ENCODE measurements at regions not wholly inside any gene's neighbourhood (a gene's known extent, or its start where the extent isn't known, plus 50 kb on each side); places are given as distances from the start of the nearest gene placed in this dataset.

GRCh38 chr7:37511915-37512314, 63.3 kb upstream of the ELMO1 start:
- Histone ChIP-seq H4K20me1 (ENCODE audit: insufficient read depth, low read length) (no peaks in the 10 kb centered on the region), H3K27me3 (ENCODE audit: low read depth, low read length) (peaks cover 41% of the 10 kb centered on the region), H2AFZ (ENCODE audit: low read depth, low read length) (no peak overlapping the region), H3K27ac (ENCODE audit: low read length) (no peak overlapping the region), H3K9ac (ENCODE audit: low read length) (no peak overlapping the region), H3K79me2 (ENCODE audit: low read length) (no peaks in the 10 kb centered on the region), H3K9me3 (ENCODE audit: insufficient read depth, low read length) (no peaks in the 10 kb centered on the region), H3K36me3 (replicated peaks; ENCODE audit: low read depth, low read length) (no peaks in the 10 kb centered on the region), H3K4me1 (ENCODE audit: low read length) (no peaks in the 10 kb centered on the region), H3K4me3 (ENCODE audit: low read length) (no peak overlapping the region), H3K4me2 (ENCODE audit: low read length) (no peak overlapping the region)
- TF ChIP-seq CTCF (IDR thresholded peaks at IDR 0.05; ENCODE audit: low read depth, low read length): no peak
- TF ChIP-seq EZH2phosphoT487 (IDR thresholded peaks at IDR 0.05; ENCODE audit: low read depth): no peak

GRCh38 chr7:37514497-37514896, 65.8 kb upstream of the ELMO1 start:
- Histone ChIP-seq H3K4me1 (ENCODE audit: low read length) (no peaks in the 10 kb centered on the region), H3K79me2 (ENCODE audit: low read length) (no peaks in the 10 kb centered on the region), H3K27me3 (ENCODE audit: low read depth, low read length) (peaks cover 15% of the 10 kb centered on the region), H3K4me3 (ENCODE audit: low read length) (no peak overlapping the region), H3K9me3 (ENCODE audit: insufficient read depth, low read length) (no peaks in the 10 kb centered on the region), H4K20me1 (ENCODE audit: insufficient read depth, low read length) (no peaks in the 10 kb centered on the region), H3K9ac (ENCODE audit: low read length) (no peak overlapping the region), H3K4me2 (ENCODE audit: low read length) (no peak overlapping the region), H3K36me3 (replicated peaks; ENCODE audit: low read depth, low read length) (no peaks in the 10 kb centered on the region), H3K27ac (ENCODE audit: low read length) (no peak overlapping the region), H2AFZ (ENCODE audit: low read depth, low read length) (no peak overlapping the region)
- TF ChIP-seq EZH2phosphoT487 (IDR thresholded peaks at IDR 0.05; ENCODE audit: low read depth): no peak
- no peak for TF ChIP-seq CTCF (IDR thresholded peaks at IDR 0.05; ENCODE audit: low read depth, low read length)

- Histone ChIP-seq H3K4me3 (ENCODE audit: low read length) (no peak overlapping the region), H3K79me2 (ENCODE audit: low read length) (no peaks in the 10 kb centered on the region), H4K20me1 (ENCODE audit: insufficient read depth, low read length) (no peaks in the 10 kb centered on the region), H3K36me3 (replicated peaks; ENCODE audit: low read depth, low read length) (no peaks in the 10 kb centered on the region), H3K27ac (ENCODE audit: low read length) (no peak overlapping the region), H3K4me2 (ENCODE audit: low read length) (no peak overlapping the region), H3K9me3 (ENCODE audit: insufficient read depth, low read length) (no peaks in the 10 kb centered on the region), H3K9ac (ENCODE audit: low read length) (no peak overlapping the region), H3K4me1 (ENCODE audit: low read length) (no peaks in the 10 kb centered on the region), H2AFZ (ENCODE audit: low read depth, low read length) (no peak overlapping the region), H3K27me3 (ENCODE audit: low read depth, low read length) (peaks cover 15% of the 10 kb centered on the region)
- TF ChIP-seq EZH2phosphoT487 (IDR thresholded peaks at IDR 0.05; ENCODE audit: low read depth) (no peak), CTCF (IDR thresholded peaks at IDR 0.05; ENCODE audit: low read depth, low read length) (no peak)
Measured at GRCh38 chr7:37516664-37517063, 68.0 kb upstream of the ELMO1 start.

GRCh38 chr7:37518266-37518665, 69.6 kb upstream of the ELMO1 start:
- H3K4me1 ChIP-seq (ENCODE audit: low read length): no peaks in the 10 kb centered on the region
- no peak overlapping the region for H2AFZ ChIP-seq (ENCODE audit: low read depth, low read length)
- H3K4me3 ChIP-seq (ENCODE audit: low read length): no peak overlapping the region
- no peaks in the 10 kb centered on the region for H3K36me3 ChIP-seq (replicated peaks; ENCODE audit: low read depth, low read length)
- no peak overlapping the region for H3K9ac ChIP-seq (ENCODE audit: low read length)
- no peak overlapping the region for H3K4me2 ChIP-seq (ENCODE audit: low read length)
- TF ChIP-seq EZH2phosphoT487 (IDR thresholded peaks at IDR 0.05; ENCODE audit: low read depth) (no peak), CTCF (IDR thresholded peaks at IDR 0.05; ENCODE audit: low read depth, low read length) (no peak)
- H3K27ac ChIP-seq (ENCODE audit: low read length): no peak overlapping the region
- H3K9me3 ChIP-seq (ENCODE audit: insufficient read depth, low read length): no peaks in the 10 kb centered on the region
- peaks cover 16% of the 10 kb centered on the region for H3K27me3 ChIP-seq (ENCODE audit: low read depth, low read length)
- H3K79me2 ChIP-seq (ENCODE audit: low read length): no peaks in the 10 kb centered on the region
- no peaks in the 10 kb centered on the region for H4K20me1 ChIP-seq (ENCODE audit: insufficient read depth, low read length)
